Nephron progenitor cell (in vitro differentiated cells): ENCODE measurements at regions not wholly inside any gene's neighbourhood (a gene's known extent, or its start where the extent isn't known, plus 50 kb on each side); places are given as distances from the start of the nearest gene placed in this dataset.

ENCODE experiments used
- DNase-seq: peaks from one replicate; pipeline ENCODE4 v3.0.0; 2021
- H3K27ac Mint-ChIP-seq: 2 replicates; pipeline ENCODE4 v1.8.0; 2021; ENCODE audit warnings: mild to moderate bottlenecking, moderate library complexity, mixed read lengths
- H3K27me3 Mint-ChIP-seq: 2 replicates; pipeline ENCODE4 v1.8.0; 2021; ENCODE audit warnings: mild to moderate bottlenecking, low read depth, mixed read lengths; ENCODE audit not compliant: poor library complexity
- H3K36me3 Mint-ChIP-seq: 2 replicates; pipeline ENCODE4 v1.8.0; 2021; ENCODE audit warnings: low read depth, mixed read lengths
- H3K4me1 Mint-ChIP-seq: 2 replicates; pipeline ENCODE4 v1.8.0; 2021; ENCODE audit warnings: mixed read lengths
- H3K4me3 Mint-ChIP-seq: 2 replicates; pipeline ENCODE4 v1.8.0; 2021; ENCODE audit warnings: mild to moderate bottlenecking, moderate library complexity, mixed read lengths
- H3K9me3 Mint-ChIP-seq: 2 replicates; pipeline ENCODE4 v1.8.0; 2021; ENCODE audit warnings: mild to moderate bottlenecking, moderate library complexity, mixed read lengths
- CTCF ChIP-seq: fragments of 200-600 bp; sonication (generic); IDR thresholded peaks from 2 replicates; pipeline ENCODE4 v1.5.0; 2021; ENCODE audit warnings: antibody characterized with exemption

GRCh38 chr20:3340443-3340842 lies 67.0 kb downstream of the DNAAF9 start:
- H3K4me1 Mint-ChIP-seq: no peaks in the 10 kb centered on the region
- no peak for DNase-seq
- H3K27me3 Mint-ChIP-seq: peaks cover 3% of the 10 kb centered on the region
- H3K9me3 Mint-ChIP-seq: peaks cover 16% of the 10 kb centered on the region
- peaks cover 70% of the 10 kb centered on the region for H3K36me3 Mint-ChIP-seq
- H3K4me3 Mint-ChIP-seq: no peak overlapping the region
- H3K27ac Mint-ChIP-seq: peak overlapping the region; percentile 25
- TF ChIP-seq CTCF: no peak

GRCh38 chr20:3339571-3339970 lies 67.9 kb downstream of the DNAAF9 start:
- peaks cover 23% of the 10 kb centered on the region for H3K9me3 Mint-ChIP-seq
- peaks cover 77% of the 10 kb centered on the region for H3K36me3 Mint-ChIP-seq
- DNase-seq: no peak
- H3K27ac Mint-ChIP-seq: no peak overlapping the region
- no peaks in the 10 kb centered on the region for H3K4me1 Mint-ChIP-seq
- TF ChIP-seq CTCF: no peak
- H3K4me3 Mint-ChIP-seq: no peak overlapping the region
- H3K27me3 Mint-ChIP-seq: no peaks in the 10 kb centered on the region

GRCh38 chr20:3339076-3339475 lies 68.4 kb downstream of the DNAAF9 start:
- no peak overlapping the region for H3K27ac Mint-ChIP-seq
- H3K4me3 Mint-ChIP-seq: no peak overlapping the region

GRCh38 chr20:3334156-3334943 lies 73.1 kb downstream of the DNAAF9 start:
- Mint-ChIP-seq H3K36me3 (peaks cover 79% of the 10 kb centered on the region), H3K9me3 (peaks cover 24% of the 10 kb centered on the region), H3K4me1 (no peaks in the 10 kb centered on the region), H3K27me3 (no peaks in the 10 kb centered on the region), H3K27ac (no peak overlapping the region), H3K4me3 (no peak overlapping the region)
- DNase-seq: no peak
- no peak for TF ChIP-seq CTCF

More at GRCh38 chr20:3339076-3339475, 68.4 kb downstream of the DNAAF9 start:
- Mint-ChIP-seq H3K4me1 (no peaks in the 10 kb centered on the region), H3K36me3 (peaks cover 78% of the 10 kb centered on the region), H3K27me3 (no peaks in the 10 kb centered on the region), H3K9me3 (peaks cover 24% of the 10 kb centered on the region)
- no peak for TF ChIP-seq CTCF
- DNase-seq: no peak

- H3K27me3 Mint-ChIP-seq: no peaks in the 10 kb centered on the region
- no peak for TF ChIP-seq CTCF
- peaks cover 42% of the 10 kb centered on the region for H3K36me3 Mint-ChIP-seq
- peak overlapping the region; percentile 42 for H3K27ac Mint-ChIP-seq
- peaks cover 6% of the 10 kb centered on the region for H3K9me3 Mint-ChIP-seq
- no peak overlapping the region for H3K4me3 Mint-ChIP-seq
- DNase-seq: no peak
- H3K4me1 Mint-ChIP-seq: no peaks in the 10 kb centered on the region
Observed at GRCh38 chr20:3330046-3330741, 77.3 kb downstream of the DNAAF9 start.
